ENCODE measurements at regions not wholly inside any gene's neighbourhood (a gene's known extent, or its start where the extent isn't known, plus 50 kb on each side); places are given as distances from the start of the nearest gene placed in this dataset.

- TF ChIP-seq, protein P1, sequence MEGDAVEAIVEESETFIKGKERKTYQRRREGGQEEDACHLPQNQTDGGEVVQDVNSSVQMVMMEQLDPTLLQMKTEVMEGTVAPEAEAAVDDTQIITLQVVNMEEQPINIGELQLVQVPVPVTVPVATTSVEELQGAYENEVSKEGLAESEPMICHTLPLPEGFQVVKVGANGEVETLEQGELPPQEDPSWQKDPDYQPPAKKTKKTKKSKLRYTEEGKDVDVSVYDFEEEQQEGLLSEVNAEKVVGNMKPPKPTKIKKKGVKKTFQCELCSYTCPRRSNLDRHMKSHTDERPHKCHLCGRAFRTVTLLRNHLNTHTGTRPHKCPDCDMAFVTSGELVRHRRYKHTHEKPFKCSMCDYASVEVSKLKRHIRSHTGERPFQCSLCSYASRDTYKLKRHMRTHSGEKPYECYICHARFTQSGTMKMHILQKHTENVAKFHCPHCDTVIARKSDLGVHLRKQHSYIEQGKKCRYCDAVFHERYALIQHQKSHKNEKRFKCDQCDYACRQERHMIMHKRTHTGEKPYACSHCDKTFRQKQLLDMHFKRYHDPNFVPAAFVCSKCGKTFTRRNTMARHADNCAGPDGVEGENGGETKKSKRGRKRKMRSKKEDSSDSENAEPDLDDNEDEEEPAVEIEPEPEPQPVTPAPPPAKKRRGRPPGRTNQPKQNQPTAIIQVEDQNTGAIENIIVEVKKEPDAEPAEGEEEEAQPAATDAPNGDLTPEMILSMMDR (conservative IDR thresholded peaks at IDR 0.05; ENCODE audit: low read depth, low read length): no peak
- TF ChIP-seq EZH2phosphoT487 (IDR thresholded peaks at IDR 0.05; ENCODE audit: borderline replicate concordance, low read length): no peak
- no peak for TF ChIP-seq EZH2 (IDR thresholded peaks at IDR 0.05; ENCODE audit: low read length, unreplicated experiment)
Observed at GRCh38 chr12:46549527-46550265, 177.1 kb upstream of the SLC38A2 start.

Measured in PC-3 (cell line).